Prostate gland (tissue), 2 donors: ENCODE measurements at regions not wholly inside any gene's neighbourhood (a gene's known extent, or its start where the extent isn't known, plus 50 kb on each side); places are given as distances from the start of the nearest gene placed in this dataset.

ENCODE experiments used
- DNase-seq: peaks from one replicate; pipeline ENCODE4 v3.0.0-alpha.2; 2019; ENCODE audit warnings: low spot score
- H3K27ac ChIP-seq, 2 donors: fragments of 200-600 bp; sonication (generic); 2 replicates each; pipeline ENCODE4 v1.5.1; 2017 to 2019
- H3K27me3 ChIP-seq: fragments of 200-600 bp; sonication (generic); replicated peaks from 2 replicates; pipeline ENCODE4 v1.5.1; 2019; ENCODE audit not compliant: insufficient read depth
- H3K36me3 ChIP-seq, 2 donors: fragments of 200-600 bp; sonication (generic); 1 replicate in 1 of 2; 2 replicates in 1 of 2; pipeline versions ENCODE4 v1.5.1 to v1.8.1; 2017 to 2019
- H3K4me1 ChIP-seq: fragments of 200-600 bp; sonication (generic); replicated peaks from 2 replicates; pipeline ENCODE4 v1.5.1; 2019
- H3K4me3 ChIP-seq, 2 donors: fragments of 200-600 bp; sonication (generic); 2 replicates each; pipeline ENCODE4 v1.5.1; 2017 to 2019
- H3K9me3 ChIP-seq: fragments of 200-600 bp; sonication (generic); 2 replicates; pipeline ENCODE4 v1.5.1; 2017
- POLR2A ChIP-seq: fragments of 450-650 bp; IDR thresholded peaks from one replicate; pipeline ENCODE4 v1.6.1; 2016; ENCODE audit warnings: antibody characterized with exemption, mild to moderate bottlenecking
- POLR2AphosphoS5 ChIP-seq: sonication (generic); formaldehyde crosslinking; IDR thresholded peaks from one replicate; pipeline ENCODE4 v1.6.1; 2017; ENCODE audit warnings: antibody characterized with exemption
- WGBS: methylation state at CpG from one replicate; pipeline ENCODE4 v1.1.5; 2018; 5-methylcytosine and 5-hydroxymethylcytosine counted together
- intact Hi-C: fragments of 100-400 bp; cut with DNase I; formaldehyde crosslinking; loops from one replicate; pipeline ENCODE4 v1.14.2; 2022
- TF ChIP-seq, protein P1 (sequence below), 4 experiments: fragments of 200-600 bp in 2 of 4; fragments of 450-650 bp in 2 of 4; sonication (generic) in 2 of 4; IDR thresholded peaks; 1 replicate in 3 of 4; 2 replicates in 1 of 4; pipeline ENCODE4 v1.5.1; 2016 to 2019; ENCODE audit warnings: antibody characterized with exemption in 4 of 4, mild to moderate bottlenecking in 2 of 4, moderate library complexity in 2 of 4

DNA sequence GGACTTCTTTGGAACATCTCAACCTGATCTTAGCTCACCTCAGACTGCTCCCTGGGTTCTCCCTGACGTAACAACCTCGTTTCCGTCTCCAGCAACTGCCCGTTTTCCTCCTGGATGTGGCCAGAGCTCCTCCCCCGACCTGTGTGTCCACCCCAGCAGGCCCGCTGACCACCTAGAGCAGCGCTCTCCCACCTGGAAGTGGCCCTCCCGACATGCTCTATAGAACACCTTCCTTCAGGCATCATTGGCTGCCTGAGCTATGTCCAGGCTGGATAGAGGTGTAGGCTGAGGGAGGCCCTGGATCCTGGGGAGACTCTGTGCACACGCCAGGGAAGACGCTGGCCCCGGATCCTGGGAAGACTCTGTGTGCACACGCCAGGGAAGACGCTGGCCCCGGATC is 81.3 kb downstream of the TEX29 start:
- no peaks in the 10 kb centered on the region for H3K36me3 ChIP-seq
- 92% methylated on average over 14 of the region's 14 CpGs for WGBS
- intact Hi-C loops = no loop called here
- TF ChIP-seq, protein P1, sequence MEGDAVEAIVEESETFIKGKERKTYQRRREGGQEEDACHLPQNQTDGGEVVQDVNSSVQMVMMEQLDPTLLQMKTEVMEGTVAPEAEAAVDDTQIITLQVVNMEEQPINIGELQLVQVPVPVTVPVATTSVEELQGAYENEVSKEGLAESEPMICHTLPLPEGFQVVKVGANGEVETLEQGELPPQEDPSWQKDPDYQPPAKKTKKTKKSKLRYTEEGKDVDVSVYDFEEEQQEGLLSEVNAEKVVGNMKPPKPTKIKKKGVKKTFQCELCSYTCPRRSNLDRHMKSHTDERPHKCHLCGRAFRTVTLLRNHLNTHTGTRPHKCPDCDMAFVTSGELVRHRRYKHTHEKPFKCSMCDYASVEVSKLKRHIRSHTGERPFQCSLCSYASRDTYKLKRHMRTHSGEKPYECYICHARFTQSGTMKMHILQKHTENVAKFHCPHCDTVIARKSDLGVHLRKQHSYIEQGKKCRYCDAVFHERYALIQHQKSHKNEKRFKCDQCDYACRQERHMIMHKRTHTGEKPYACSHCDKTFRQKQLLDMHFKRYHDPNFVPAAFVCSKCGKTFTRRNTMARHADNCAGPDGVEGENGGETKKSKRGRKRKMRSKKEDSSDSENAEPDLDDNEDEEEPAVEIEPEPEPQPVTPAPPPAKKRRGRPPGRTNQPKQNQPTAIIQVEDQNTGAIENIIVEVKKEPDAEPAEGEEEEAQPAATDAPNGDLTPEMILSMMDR (IDR thresholded peaks at IDR 0.05) = no peak
- TF ChIP-seq POLR2AphosphoS5 (no peak), POLR2A (no peak)
- H3K27me3 ChIP-seq = no peaks in the 10 kb centered on the region
- H3K4me3 ChIP-seq = no peak overlapping the region
- no peak overlapping the region for H3K27ac ChIP-seq
- H3K9me3 ChIP-seq = no peaks in the 10 kb centered on the region
- no peaks in the 10 kb centered on the region for H3K4me1 ChIP-seq
- DNase-seq = no peak

DNA sequence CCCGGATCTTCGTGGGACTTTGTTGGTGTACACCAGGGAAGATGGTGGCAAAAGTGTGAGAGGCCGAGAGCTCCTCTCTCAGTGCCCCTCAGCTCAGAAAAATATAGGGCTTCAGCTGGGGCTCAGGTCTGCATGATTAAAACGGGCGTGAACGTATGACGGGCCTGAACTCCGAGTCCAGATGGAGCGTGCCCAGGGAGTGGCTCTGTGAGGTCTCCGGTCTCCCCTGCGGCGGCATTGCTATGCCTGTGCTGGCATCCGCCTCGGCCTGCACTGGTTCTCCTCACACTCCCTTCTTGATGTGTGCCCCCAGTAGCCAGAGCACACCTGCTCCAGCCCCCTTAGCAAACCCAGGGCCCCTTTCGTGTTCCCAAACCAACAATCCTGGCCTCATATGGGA is 82.0 kb downstream of the TEX29 start:
- intact Hi-C loops = no loop called here
- no peaks in the 10 kb centered on the region for H3K27me3 ChIP-seq
- H3K36me3 ChIP-seq = no peaks in the 10 kb centered on the region
- no peak overlapping the region for H3K27ac ChIP-seq
- no peaks in the 10 kb centered on the region for H3K9me3 ChIP-seq
- no peaks in the 10 kb centered on the region for H3K4me1 ChIP-seq
- TF ChIP-seq, protein P1 (IDR thresholded peaks at IDR 0.05) = no peak
- no peak for TF ChIP-seq POLR2A
- no peak for TF ChIP-seq POLR2AphosphoS5
- H3K4me3 ChIP-seq = no peak overlapping the region
- no peak for DNase-seq
- 94% methylated on average over 15 of the region's 15 CpGs for WGBS

DNA sequence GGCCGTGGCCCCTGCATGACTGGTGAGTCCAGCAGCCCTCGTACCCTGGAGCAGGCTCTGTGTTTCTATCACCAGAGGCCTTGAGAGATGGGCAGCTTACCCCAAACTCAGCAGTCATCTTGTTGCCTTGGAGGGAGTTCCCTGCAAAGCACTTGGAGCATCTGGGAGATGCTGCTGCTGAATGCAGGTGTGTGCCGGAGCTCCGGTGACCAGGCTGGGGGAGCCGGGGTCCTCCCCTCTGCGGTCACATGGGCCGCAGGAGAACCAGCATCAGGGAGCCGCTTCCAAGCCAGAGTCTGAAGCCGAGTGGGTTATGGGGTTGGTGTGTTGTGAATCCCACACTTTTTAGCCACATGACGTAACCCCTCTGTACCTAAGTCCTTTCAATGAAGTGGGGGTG is 82.8 kb downstream of the TEX29 start:
- Histone ChIP-seq H3K4me1 (no peaks in the 10 kb centered on the region), H3K27ac (no peak overlapping the region), H3K27me3 (no peaks in the 10 kb centered on the region), H3K36me3 (no peaks in the 10 kb centered on the region), H3K9me3 (no peaks in the 10 kb centered on the region), H3K4me3 (no peak overlapping the region)
- WGBS = 95% methylated on average over 10 of the region's 10 CpGs
- intact Hi-C loops = no loop called here
- no peak for TF ChIP-seq POLR2A
- TF ChIP-seq, protein P1 (IDR thresholded peaks at IDR 0.05) = no peak
- TF ChIP-seq POLR2AphosphoS5 = no peak
- no peak for DNase-seq

DNA sequence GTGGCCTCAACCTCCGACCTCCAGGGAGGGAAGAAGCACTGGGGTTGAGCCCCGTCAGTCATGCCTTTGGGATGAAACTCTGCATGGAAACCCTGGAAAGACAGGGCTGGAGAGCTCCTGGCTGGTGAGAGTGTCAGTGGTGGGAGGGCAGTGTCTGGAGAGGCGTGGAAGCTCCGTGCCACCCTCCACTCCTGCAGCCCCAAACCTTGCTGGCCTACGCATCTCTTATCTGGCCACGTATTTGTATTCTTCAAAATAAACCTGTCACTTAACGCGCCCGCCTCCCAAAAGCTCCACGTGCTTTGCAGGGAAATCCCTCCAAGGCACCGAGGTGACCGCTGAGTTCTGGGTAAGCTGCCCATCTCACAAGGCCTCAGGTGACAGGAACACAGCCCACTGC is 84.3 kb downstream of the TEX29 start:
- DNase-seq = no peak
- no peaks in the 10 kb centered on the region for H3K4me1 ChIP-seq
- no peak overlapping the region for H3K27ac ChIP-seq
- H3K27me3 ChIP-seq = no peaks in the 10 kb centered on the region
- WGBS = 80% methylated on average over 12 of the region's 12 CpGs
- no peak for TF ChIP-seq POLR2AphosphoS5
- TF ChIP-seq POLR2A = no peak
- TF ChIP-seq, protein P1 (IDR thresholded peaks at IDR 0.05) = no peak
- no peaks in the 10 kb centered on the region for H3K36me3 ChIP-seq
- H3K4me3 ChIP-seq = no peak overlapping the region
- intact Hi-C loops = no loop called here
- H3K9me3 ChIP-seq = no peaks in the 10 kb centered on the region

DNA sequence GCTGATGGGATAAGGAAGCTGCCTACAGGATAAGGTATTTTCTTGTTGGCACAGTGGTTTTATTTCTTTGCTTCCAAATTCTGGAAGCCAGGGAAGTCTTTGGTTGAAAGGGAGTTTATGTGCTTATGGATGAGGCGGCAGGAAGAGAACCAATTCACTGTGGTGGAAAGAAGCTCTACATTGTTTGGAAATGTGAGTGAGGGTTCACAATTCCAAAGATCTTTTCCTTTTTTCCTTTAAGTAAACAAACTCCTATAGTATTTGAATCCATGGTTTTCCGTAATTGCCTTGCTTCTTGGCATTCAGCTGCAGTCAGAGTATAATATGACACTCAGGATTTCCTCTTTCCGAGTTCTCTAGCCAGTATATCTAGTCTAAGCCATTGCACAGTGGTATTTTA is 86.2 kb downstream of the TEX29 start:
- H3K27me3 ChIP-seq = no peaks in the 10 kb centered on the region
- no peak overlapping the region for H3K27ac ChIP-seq
- no peak overlapping the region for H3K4me3 ChIP-seq
- no peaks in the 10 kb centered on the region for H3K4me1 ChIP-seq
- no peaks in the 10 kb centered on the region for H3K36me3 ChIP-seq
- no peak for DNase-seq
- 50% methylated on average over 3 of the region's 3 CpGs for WGBS
- no peaks in the 10 kb centered on the region for H3K9me3 ChIP-seq
- intact Hi-C loops = no loop called here
- no peak for TF ChIP-seq POLR2AphosphoS5
- TF ChIP-seq POLR2A = no peak
- TF ChIP-seq, protein P1 (IDR thresholded peaks at IDR 0.05) = no peak
